Lung (tissue), 11 donors: ENCODE measurements at regions not wholly inside any gene's neighbourhood (a gene's known extent, or its start where the extent isn't known, plus 50 kb on each side); places are given as distances from the start of the nearest gene placed in this dataset.

ENCODE experiments used
- ATAC-seq: fragments of 200-7000 bp; cut with Tn5 transposase; one replicate; pipeline ENCODE4 v1.9.1; 2020; ENCODE audit warnings: moderate number of reproducible peaks; ENCODE audit not compliant: insufficient read depth, low FRiP score
- DNase-seq, 3 donors: peaks; one replicate each; pipeline ENCODE4 v3.0.0-alpha.2; 2013 to 2017
- H3K27ac ChIP-seq, 2 donors: one replicate each; pipeline ENCODE4 v1.5.1; 2013; ENCODE audit warnings: mild to moderate bottlenecking in 2 of 2, moderate library complexity in 2 of 2, control low read depth in 1 of 2, inconsistent platforms in 1 of 2, low read depth in 1 of 2, low read length in 1 of 2
- H3K27me3 ChIP-seq, 3 donors: one replicate each; pipeline ENCODE4 v1.5.1; 2013; ENCODE audit warnings: low read length in 2 of 3; ENCODE audit not compliant: control insufficient read depth in 3 of 3, insufficient read depth in 3 of 3
- H3K36me3 ChIP-seq, 4 donors: one replicate each; pipeline ENCODE4 v1.5.1; 2013; ENCODE audit warnings: low read length in 4 of 4, mild to moderate bottlenecking in 1 of 4, moderate library complexity in 1 of 4; ENCODE audit not compliant: control insufficient read depth in 4 of 4, insufficient read depth in 4 of 4
- H3K4me1 ChIP-seq, 5 donors: one replicate each; pipeline ENCODE4 v1.5.1; 2013; ENCODE audit warnings: low read length in 5 of 5, mild to moderate bottlenecking in 2 of 5, moderate library complexity in 1 of 5; ENCODE audit not compliant: control insufficient read depth in 5 of 5, insufficient read depth in 5 of 5
- H3K4me3 ChIP-seq: one replicate; pipeline ENCODE4 v1.5.1; 2013; ENCODE audit warnings: mild to moderate bottlenecking, control low read depth, moderate library complexity
- H3K9ac ChIP-seq, 2 donors: one replicate each; pipeline ENCODE4 v1.5.1; 2013; ENCODE audit warnings: low read length in 2 of 2, control low read depth in 1 of 2; ENCODE audit not compliant: insufficient read depth in 1 of 2
- H3K9me3 ChIP-seq, 4 donors: one replicate each; pipeline ENCODE4 v1.5.1; 2013; ENCODE audit warnings: low read length in 3 of 4, mild to moderate bottlenecking in 1 of 4, moderate library complexity in 1 of 4; ENCODE audit not compliant: control insufficient read depth in 4 of 4, insufficient read depth in 3 of 4
- CTCF ChIP-seq: IDR thresholded peaks from 2 replicates; pipeline ENCODE4 v1.5.1; 2012; ENCODE audit warnings: mild to moderate bottlenecking; ENCODE audit errors: control extremely low read depth, extremely low read depth
- WGBS, 2 donors: extraction: QIAGEN DNeasy Blood & Tissue Kit; methylation state at CpG; one replicate each; pipeline ENCODE4 v1.1.7; 2013; 5-methylcytosine and 5-hydroxymethylcytosine counted together
- donor health status: control.
- donor health status: control.
- donor health status: Bipolar disorder and iron deficiency.
- donor health status: healthy.
- donor health status: DM: yes; HTN: yes; CAD: no.

- ATAC-seq (no peak), DNase-seq (peak in 2 of 3 donors; percentile 20 to 30)
- H3K27me3 ChIP-seq, result no peaks in the 10 kb centered on the region
- H3K36me3 ChIP-seq, result no peaks in the 10 kb centered on the region
- peaks cover 0 to 5% (median 1%) of the 10 kb centered on the region in 5 donors for H3K4me1 ChIP-seq
- H3K9me3 ChIP-seq, result no peaks in the 10 kb centered on the region
- no peak overlapping the region for H3K4me3 ChIP-seq
- no peak overlapping the region for H3K27ac ChIP-seq
- TF ChIP-seq CTCF, result no peak
- H3K9ac ChIP-seq, result no peak overlapping the region
- WGBS, 2 donors, result 84 to 90% methylated on average over 6 of the region's 6 CpGs
These were observed 401.5 kb upstream of the PIK3R1 start for GRCh38 chr5:67813877-67814539.

DNA sequence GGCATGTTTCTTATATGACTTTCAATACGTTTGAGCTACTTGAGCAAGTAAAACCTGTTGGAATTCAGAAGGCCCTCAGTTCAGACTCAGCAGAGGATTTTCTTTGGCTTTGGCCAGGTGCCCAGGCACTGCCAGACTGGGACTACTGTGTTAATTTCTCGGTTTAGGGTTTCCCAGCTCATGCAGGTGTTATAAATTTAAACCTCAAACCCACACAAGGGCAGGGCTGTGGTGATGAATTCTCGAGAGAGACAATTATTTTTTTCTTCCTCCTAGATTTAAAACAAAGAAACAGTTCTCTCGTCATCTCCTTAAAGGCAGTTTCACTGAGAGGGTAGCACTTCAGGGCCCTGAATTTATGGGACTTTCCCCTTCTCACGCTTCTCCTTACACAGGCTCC lies 406.0 kb upstream of the PIK3R1 start:
- no peak overlapping the region for H3K4me3 ChIP-seq
- DNase-seq, result peak; percentile 40 to 74 (median 60)
- no peak overlapping the region for H3K9ac ChIP-seq
- no peaks in the 10 kb centered on the region for H3K36me3 ChIP-seq
- H3K4me1 ChIP-seq, result peaks cover 0 to 8% (median 0%) of the 10 kb centered on the region in 5 donors
- no peak for TF ChIP-seq CTCF
- no peaks in the 10 kb centered on the region for H3K9me3 ChIP-seq
- no peaks in the 10 kb centered on the region for H3K27me3 ChIP-seq
- ATAC-seq, result no peak
- 81 to 83% methylated on average over 5 of the region's 5 CpGs for WGBS, 2 donors
- H3K27ac ChIP-seq, result peak overlapping the region in 1 of 2 donors; percentile 72

DNA sequence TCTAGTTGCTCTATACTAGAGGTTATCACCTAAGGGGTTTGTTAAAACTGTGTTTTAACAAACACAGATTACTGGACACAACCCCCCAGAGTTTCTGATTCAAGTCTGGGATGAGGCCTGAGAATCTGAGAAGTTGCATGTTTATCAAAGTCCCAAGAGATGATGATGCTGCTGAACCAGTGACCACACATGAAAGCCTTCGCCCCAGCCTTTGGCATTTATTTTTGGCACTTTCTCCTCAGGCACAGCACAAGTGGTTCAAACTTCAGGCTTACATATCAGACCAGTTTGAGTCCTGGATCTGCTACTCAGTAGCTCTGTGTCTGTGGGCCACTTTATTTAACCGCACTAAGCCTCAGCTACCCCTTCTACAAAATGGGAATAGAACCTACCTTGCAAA lies 407.2 kb upstream of the PIK3R1 start:
- WGBS, 2 donors, result 89 to 93% methylated on average over 2 of the region's 2 CpGs
- Histone ChIP-seq H3K36me3 (no peaks in the 10 kb centered on the region), H3K9me3 (no peaks in the 10 kb centered on the region), H3K27ac (peak overlapping the region in 1 of 2 donors; percentile 79), H3K4me1 (peaks cover 0 to 3% (median 0%) of the 10 kb centered on the region in 5 donors), H3K4me3 (no peak overlapping the region), H3K27me3 (no peaks in the 10 kb centered on the region), H3K9ac (no peak overlapping the region)
- DNase-seq (no peak), ATAC-seq (no peak)
- TF ChIP-seq CTCF, result no peak
